ENCODE measurements at regions not wholly inside any gene's neighbourhood (a gene's known extent, or its start where the extent isn't known, plus 50 kb on each side); places are given as distances from the start of the nearest gene placed in this dataset.
"Not testable (repeated sequence)": the region's sequence is repeated elsewhere in the genome, so short reads cannot be mapped to it uniquely, and the experiment has no call there.

DNA sequence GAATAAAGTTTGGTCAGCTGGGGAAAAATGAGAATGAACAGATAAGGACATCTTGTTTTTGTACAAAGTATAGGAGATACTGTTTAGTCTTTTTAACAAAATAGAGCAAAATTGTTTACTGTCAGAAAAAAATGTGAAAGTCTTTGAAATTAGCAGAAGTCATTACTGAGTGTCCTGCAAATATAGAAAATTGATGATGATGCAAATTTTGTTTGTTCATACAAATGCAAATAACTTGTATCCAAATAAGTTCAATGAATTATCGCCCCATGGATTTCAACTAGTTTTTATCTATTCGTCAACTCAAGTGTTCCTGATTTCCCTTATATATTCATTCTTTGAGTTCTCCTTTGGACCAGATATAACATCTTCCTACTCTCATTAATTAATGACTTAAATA, 378.0 kb upstream of the SGO1 start:
- no peak for TF ChIP-seq POLR2A (IDR thresholded peaks at IDR 0.05)
- TF ChIP-seq POLR2AphosphoS5 (IDR thresholded peaks at IDR 0.05), result no peak
- TF ChIP-seq, protein P1, sequence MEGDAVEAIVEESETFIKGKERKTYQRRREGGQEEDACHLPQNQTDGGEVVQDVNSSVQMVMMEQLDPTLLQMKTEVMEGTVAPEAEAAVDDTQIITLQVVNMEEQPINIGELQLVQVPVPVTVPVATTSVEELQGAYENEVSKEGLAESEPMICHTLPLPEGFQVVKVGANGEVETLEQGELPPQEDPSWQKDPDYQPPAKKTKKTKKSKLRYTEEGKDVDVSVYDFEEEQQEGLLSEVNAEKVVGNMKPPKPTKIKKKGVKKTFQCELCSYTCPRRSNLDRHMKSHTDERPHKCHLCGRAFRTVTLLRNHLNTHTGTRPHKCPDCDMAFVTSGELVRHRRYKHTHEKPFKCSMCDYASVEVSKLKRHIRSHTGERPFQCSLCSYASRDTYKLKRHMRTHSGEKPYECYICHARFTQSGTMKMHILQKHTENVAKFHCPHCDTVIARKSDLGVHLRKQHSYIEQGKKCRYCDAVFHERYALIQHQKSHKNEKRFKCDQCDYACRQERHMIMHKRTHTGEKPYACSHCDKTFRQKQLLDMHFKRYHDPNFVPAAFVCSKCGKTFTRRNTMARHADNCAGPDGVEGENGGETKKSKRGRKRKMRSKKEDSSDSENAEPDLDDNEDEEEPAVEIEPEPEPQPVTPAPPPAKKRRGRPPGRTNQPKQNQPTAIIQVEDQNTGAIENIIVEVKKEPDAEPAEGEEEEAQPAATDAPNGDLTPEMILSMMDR (IDR thresholded peaks at IDR 0.05 in 8 of 11, conservative IDR thresholded peaks at IDR 0.05 in 3 of 11), result no peak
- no peaks in the 10 kb centered on the region for H3K9me3 ChIP-seq
- no peaks in the 10 kb centered on the region for H3K4me1 ChIP-seq
- H3K27me3 ChIP-seq (replicated peaks in 1 of 7), result no peaks in the 10 kb centered on the region
- no peak overlapping the region for H3K4me3 ChIP-seq
- H3K36me3 ChIP-seq, result no peaks in the 10 kb centered on the region
- no peak for DNase-seq
- no peak overlapping the region for H3K27ac ChIP-seq
- intact Hi-C loops (cut with DNase I; ENCODE audit: low total_unique reads), result no loop called here
- 88 to 95% (median 92%) methylated on average over 2 of the region's 2 CpGs for WGBS, 5 donors

DNA sequence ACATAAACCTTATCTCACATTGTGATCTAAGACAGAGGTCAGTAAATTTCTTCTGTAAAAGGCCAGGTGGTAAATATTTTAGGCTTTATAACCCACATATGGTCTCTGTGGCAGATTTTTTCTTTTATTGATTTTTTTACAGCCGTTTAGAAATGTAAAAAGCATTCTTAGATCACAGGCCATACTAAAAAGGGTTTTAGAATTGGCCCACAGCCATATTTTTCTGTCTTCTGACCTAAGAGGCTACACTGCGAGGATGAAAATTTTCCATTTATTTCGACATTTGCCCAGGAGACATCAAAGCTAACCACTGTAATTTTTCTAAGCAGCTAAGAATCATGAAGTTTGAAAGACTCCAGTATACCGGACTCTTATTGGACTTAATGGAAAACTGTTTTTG, 377.2 kb upstream of the SGO1 start:
- TF ChIP-seq POLR2AphosphoS5 (IDR thresholded peaks at IDR 0.05) (no peak), POLR2A (IDR thresholded peaks at IDR 0.05) (no peak)
- TF ChIP-seq, protein P1 (IDR thresholded peaks at IDR 0.05 in 8 of 11, conservative IDR thresholded peaks at IDR 0.05 in 3 of 11), result no peak
- WGBS, 5 donors, result 56 to 83% (median 72%) methylated on average over 4 of the region's 4 CpGs
- DNase-seq, result no peak
- no peaks in the 10 kb centered on the region for H3K36me3 ChIP-seq
- intact Hi-C loops (cut with DNase I; ENCODE audit: low total_unique reads), result no loop called here
- H3K27me3 ChIP-seq (replicated peaks in 1 of 7), result no peaks in the 10 kb centered on the region
- H3K9me3 ChIP-seq, result no peaks in the 10 kb centered on the region
- H3K27ac ChIP-seq, result no peak overlapping the region
- H3K4me1 ChIP-seq, result no peaks in the 10 kb centered on the region
- H3K4me3 ChIP-seq, result no peak overlapping the region

DNA sequence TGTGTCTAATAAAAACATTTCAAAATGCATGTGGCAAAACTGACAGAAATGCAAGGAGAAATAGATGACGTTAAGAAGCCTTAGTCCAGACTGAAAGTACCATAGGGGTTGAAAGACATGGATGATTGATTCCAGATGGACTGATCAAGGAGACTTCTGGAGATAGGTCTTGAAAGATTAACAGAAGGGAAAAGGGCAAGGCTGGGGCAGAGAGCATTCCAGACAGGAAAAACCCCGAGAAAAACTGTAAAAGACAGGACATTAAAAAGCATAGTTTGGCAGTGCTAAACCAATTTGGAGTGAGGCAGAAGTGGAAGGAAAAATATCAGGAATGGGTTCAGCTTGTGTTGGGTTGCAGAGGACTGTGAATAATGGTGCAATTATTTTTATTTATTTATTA, 375.2 kb upstream of the SGO1 start:
- no peaks in the 10 kb centered on the region for H3K27me3 ChIP-seq (replicated peaks in 1 of 7)
- no peak for DNase-seq
- intact Hi-C loops (cut with DNase I; ENCODE audit: low total_unique reads), result no loop called here
- no peak overlapping the region for H3K27ac ChIP-seq
- no peaks in the 10 kb centered on the region for H3K9me3 ChIP-seq
- H3K4me3 ChIP-seq, result no peak overlapping the region
- H3K4me1 ChIP-seq, result no peaks in the 10 kb centered on the region
- H3K36me3 ChIP-seq, result no peaks in the 10 kb centered on the region
- WGBS, 5 donors, result 33 to 56% (median 49%) methylated on average over 2 of the region's 2 CpGs
- TF ChIP-seq POLR2A (IDR thresholded peaks at IDR 0.05) (no peak), POLR2AphosphoS5 (IDR thresholded peaks at IDR 0.05) (no peak)
- TF ChIP-seq, protein P1 (IDR thresholded peaks at IDR 0.05 in 8 of 11, conservative IDR thresholded peaks at IDR 0.05 in 3 of 11), result no peak

DNA sequence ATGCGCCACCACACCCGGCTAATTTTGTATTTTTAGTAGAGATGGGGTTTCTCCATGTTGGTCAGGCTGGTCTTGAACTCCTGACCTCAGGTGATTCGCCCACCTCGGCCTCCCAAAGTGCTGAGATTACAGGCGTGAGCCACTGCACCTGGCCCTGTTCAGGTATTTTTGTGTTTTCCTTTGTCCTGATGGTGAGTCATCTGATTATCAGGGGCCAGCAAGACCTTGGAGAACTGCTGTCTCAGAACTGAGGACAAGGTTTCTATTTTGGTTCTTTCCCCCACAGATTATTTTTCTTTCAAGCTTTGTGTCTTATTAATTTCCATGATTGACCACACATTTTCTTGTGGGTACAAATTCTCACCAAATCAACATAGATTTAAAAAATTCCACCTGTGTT, 374.4 kb upstream of the SGO1 start:
- H3K27me3 ChIP-seq (replicated peaks in 1 of 7); H3K36me3 ChIP-seq; intact Hi-C loops (cut with DNase I; ENCODE audit: low total_unique reads); DNase-seq; H3K4me1 ChIP-seq; H3K9me3 ChIP-seq; H3K27ac ChIP-seq; H3K4me3 ChIP-seq: not testable (repeated sequence)
- WGBS, 5 donors, result 76 to 88% (median 87%) methylated on average over 5 of the region's 5 CpGs

DNA sequence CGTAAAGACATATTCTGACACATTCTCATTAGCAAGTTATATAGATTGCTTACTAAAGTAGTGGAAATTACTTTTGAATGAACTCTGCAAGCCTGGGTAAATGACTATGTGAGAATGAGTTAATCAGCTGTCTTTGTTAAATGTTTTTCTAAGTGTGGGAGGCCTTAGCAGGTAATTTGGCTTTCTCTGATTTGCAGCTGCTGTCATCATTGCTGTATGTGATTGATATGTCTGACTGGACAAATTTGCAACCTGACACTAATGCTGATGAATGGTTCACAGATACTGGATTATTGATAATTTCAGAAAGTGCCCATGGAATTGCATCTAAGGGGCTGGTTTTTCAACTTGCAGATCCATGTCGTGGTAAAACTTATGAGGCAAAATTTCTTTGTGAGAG, 372.2 kb upstream of the SGO1 start:
- no peak for TF ChIP-seq POLR2A (IDR thresholded peaks at IDR 0.05)
- TF ChIP-seq POLR2AphosphoS5 (IDR thresholded peaks at IDR 0.05), result no peak
- TF ChIP-seq, protein P1 (IDR thresholded peaks at IDR 0.05 in 8 of 11, conservative IDR thresholded peaks at IDR 0.05 in 3 of 11), result no peak
- Histone ChIP-seq H3K9me3 (peaks cover 0 to 1% (median 0%) of the 10 kb centered on the region in 8 donors), H3K4me1 (no peaks in the 10 kb centered on the region), H3K27ac (no peak overlapping the region), H3K4me3 (no peak overlapping the region), H3K36me3 (no peaks in the 10 kb centered on the region), H3K27me3 (replicated peaks in 1 of 7) (no peaks in the 10 kb centered on the region)
- intact Hi-C loops (cut with DNase I; ENCODE audit: low total_unique reads), result no loop called here
- no peak for DNase-seq
- WGBS, 5 donors, result 70 to 85% (median 73%) methylated on average over 2 of the region's 2 CpGs

All from spleen (tissue), 11 donors.